ENCODE measurements at regions not wholly inside any gene's neighbourhood (a gene's known extent, or its start where the extent isn't known, plus 50 kb on each side); places are given as distances from the start of the nearest gene placed in this dataset.
A peak's percentile ranks its signal among the peaks of the same experiment; 100 is the strongest.

GRCh38 chr2:67917332-67918054, 145.3 kb downstream of the C1D start:
- Histone ChIP-seq H3K4me1 (ENCODE audit: control insufficient read depth in 5 of 5, insufficient read depth in 5 of 5, low read length in 5 of 5) (no peaks in the 10 kb centered on the region), H3K4me3 (no peak overlapping the region), H3K27me3 (ENCODE audit: control insufficient read depth in 3 of 3, insufficient read depth in 3 of 3, low read length in 2 of 3) (no peaks in the 10 kb centered on the region), H3K9me3 (ENCODE audit: control insufficient read depth in 4 of 4, insufficient read depth in 3 of 4, low read length in 3 of 4) (no peaks in the 10 kb centered on the region), H3K27ac (ENCODE audit: low read depth in 1 of 2, low read length in 1 of 2) (peak overlapping the region in 1 of 2 donors; percentile 59), H3K9ac (ENCODE audit: insufficient read depth in 1 of 2, low read length in 2 of 2) (no peak overlapping the region), H3K36me3 (ENCODE audit: control insufficient read depth in 4 of 4, insufficient read depth in 4 of 4, low read length in 4 of 4) (no peaks in the 10 kb centered on the region)
- no peak for DNase-seq
- TF ChIP-seq CTCF (IDR thresholded peaks at IDR 0.05; ENCODE audit: control extremely low read depth, extremely low read depth): no peak
- 89 to 91% methylated on average over 2 of the region's 2 CpGs for WGBS, 2 donors
- ATAC-seq (ENCODE audit: insufficient read depth, low FRiP score): no peak

- H3K4me3 ChIP-seq: no peak overlapping the region
Observed at GRCh38 chr2:67918471-67918870, 144.3 kb downstream of the C1D start.

GRCh38 chr2:67919490-67919889, 143.3 kb downstream of the C1D start:
- DNase-seq: no peak
- no peak for TF ChIP-seq CTCF (IDR thresholded peaks at IDR 0.05; ENCODE audit: control extremely low read depth, extremely low read depth)
- Histone ChIP-seq H3K36me3 (ENCODE audit: control insufficient read depth in 4 of 4, insufficient read depth in 4 of 4, low read length in 4 of 4) (no peaks in the 10 kb centered on the region), H3K9ac (ENCODE audit: insufficient read depth in 1 of 2, low read length in 2 of 2) (no peak overlapping the region), H3K4me1 (ENCODE audit: control insufficient read depth in 5 of 5, insufficient read depth in 5 of 5, low read length in 5 of 5) (no peaks in the 10 kb centered on the region), H3K4me3 (no peak overlapping the region), H3K27me3 (ENCODE audit: control insufficient read depth in 3 of 3, insufficient read depth in 3 of 3, low read length in 2 of 3) (no peaks in the 10 kb centered on the region), H3K9me3 (ENCODE audit: control insufficient read depth in 4 of 4, insufficient read depth in 3 of 4, low read length in 3 of 4) (no peaks in the 10 kb centered on the region), H3K27ac (ENCODE audit: low read depth in 1 of 2, low read length in 1 of 2) (no peak overlapping the region)
- WGBS, 2 donors: 76 to 92% methylated on average over 1 of the region's 1 CpG
- ATAC-seq (ENCODE audit: insufficient read depth, low FRiP score): no peak

More at GRCh38 chr2:67918471-67918870, 144.3 kb downstream of the C1D start:
- no peak overlapping the region for H3K9ac ChIP-seq (ENCODE audit: insufficient read depth in 1 of 2, low read length in 2 of 2)
- H3K27me3 ChIP-seq (ENCODE audit: control insufficient read depth in 3 of 3, insufficient read depth in 3 of 3, low read length in 2 of 3): no peaks in the 10 kb centered on the region
- no peak for DNase-seq
- H3K36me3 ChIP-seq (ENCODE audit: control insufficient read depth in 4 of 4, insufficient read depth in 4 of 4, low read length in 4 of 4): no peaks in the 10 kb centered on the region
- no peak for ATAC-seq (ENCODE audit: insufficient read depth, low FRiP score)
- no peak overlapping the region for H3K27ac ChIP-seq (ENCODE audit: low read depth in 1 of 2, low read length in 1 of 2)
- no peaks in the 10 kb centered on the region for H3K4me1 ChIP-seq (ENCODE audit: control insufficient read depth in 5 of 5, insufficient read depth in 5 of 5, low read length in 5 of 5)
- TF ChIP-seq CTCF (IDR thresholded peaks at IDR 0.05; ENCODE audit: control extremely low read depth, extremely low read depth): no peak
- WGBS, 2 donors: 89 to 93% methylated on average over 3 of the region's 3 CpGs
- H3K9me3 ChIP-seq (ENCODE audit: control insufficient read depth in 4 of 4, insufficient read depth in 3 of 4, low read length in 3 of 4): no peaks in the 10 kb centered on the region
